Heart right ventricle (tissue), 16 donors: ENCODE measurements at regions not wholly inside any gene's neighbourhood (a gene's known extent, or its start where the extent isn't known, plus 50 kb on each side); places are given as distances from the start of the nearest gene placed in this dataset.

Experiments used
- ATAC-seq, 8 donors: fragments of 200-7000 bp; cut with Tn5 transposase; one replicate each; pipeline ENCODE4 v1.9.1; 2020; ENCODE audit warnings: mild to moderate bottlenecking in 8 of 8, moderate library complexity in 8 of 8, moderate number of reproducible peaks in 1 of 8
- DNase-seq, 2 donors: peaks; one replicate each; pipeline ENCODE4 v3.0.0-alpha.2; 2020
- H3K27ac ChIP-seq, 10 donors: fragments of 200-600 bp; sonication (generic) in 2 of 10; one replicate each; pipeline versions ENCODE4 v1.5.0 to v1.8.0; 2020 to 2022; ENCODE audit warnings: mild to moderate bottlenecking in 3 of 10
- H3K27me3 ChIP-seq, 7 donors: fragments of 200-600 bp; one replicate each; pipeline ENCODE4 v1.8.0; 2021 to 2022; ENCODE audit warnings: mild to moderate bottlenecking in 2 of 7
- H3K36me3 ChIP-seq, 9 donors: fragments of 200-600 bp; sonication (generic) in 1 of 9; one replicate each; pipeline versions ENCODE4 v1.5.0 to v1.8.0; 2020 to 2022; ENCODE audit warnings: mild to moderate bottlenecking in 2 of 9
- H3K4me1 ChIP-seq, 9 donors: fragments of 200-600 bp; sonication (generic) in 1 of 9; one replicate each; pipeline versions ENCODE4 v1.5.0 to v1.8.0; 2020 to 2022; ENCODE audit warnings: mild to moderate bottlenecking in 4 of 9
- H3K4me3 ChIP-seq, 10 donors: fragments of 200-600 bp; sonication (generic) in 2 of 10; one replicate each; pipeline versions ENCODE4 v1.5.0 to v1.8.0; 2020 to 2022; ENCODE audit warnings: mild to moderate bottlenecking in 7 of 10, moderate library complexity in 2 of 10
- H3K9me3 ChIP-seq, 11 donors: fragments of 200-600 bp in 10 of 11; sonication (generic) in 2 of 11; one replicate each; pipeline versions ENCODE4 v1.5.0 to v1.8.0; 2013 to 2022; ENCODE audit warnings: mild to moderate bottlenecking in 2 of 11, control low read depth in 1 of 11, moderate library complexity in 1 of 11
- WGBS, 2 donors: extraction: QIAGEN DNeasy Blood & Tissue Kit; methylation state at CpG; one replicate each; pipeline ENCODE4 v1.1.7; 2013; ENCODE audit warnings: inconsistent platforms in 1 of 2; 5-methylcytosine and 5-hydroxymethylcytosine counted together
- intact Hi-C, 10 donors: fragments of 100-400 bp; cut with DNase I; formaldehyde crosslinking; loops; one replicate each; pipeline versions ENCODE4 v1.11.1 to v1.14.2; 2022
- TF ChIP-seq, protein P1 (sequence below), 9 donors: fragments of 200-600 bp; sonication (generic) in 2 of 9; IDR thresholded peaks; one replicate each; pipeline versions ENCODE4 v1.5.0 to v1.8.0; 2021 to 2022; ENCODE audit warnings: antibody characterized with exemption in 9 of 9, mild to moderate bottlenecking in 5 of 9, moderate library complexity in 1 of 9
- donor health status: Arrhythmogenic right ventricular cardiomyopathy.
- donor health status: ischemic (EF 13 %, LVEDD 7.1; RV severe dilation, severe dysfunction).
- donor health status: healthy with polysubstance abuse.
- donor health status: DM: no; HTN: yes; CAD: no.
- donor health status: DM: no; HTN: no; CAD: no.
- donor health status: ischemic (EF 25% LVEDD 6.9; RV normal size, moderate dysfunction).
- donor health status: ischemic (EF 25% LVEDD 5.7; RV mildly dilated, moderate dysfunction).
- donor health status: healthy.
- donor health status: DM: yes; HTN: yes; CAD: no.
- donor health status: Ischemic cardiomyopathy.
- donor health status: ischemic (EF 35%, LVEDD 5.7; RV mildly dilated, moderate dysfunction).
- donor health status: nonischemic (EF 11% LVEDD 7.7; RV severe dilation, severe dysfunction).
- donor health status: DM: yes; HTN: yes; CAD: no.
- donor health status: PGD.
- donor health status: ischemic (EF 29% LVEDD 5.4; RV normal size, mild dysfunction).
- donor health status: nonischemic (EF 23%, LVEDD 6.1; RV moderate dilation, normal function).

DNA sequence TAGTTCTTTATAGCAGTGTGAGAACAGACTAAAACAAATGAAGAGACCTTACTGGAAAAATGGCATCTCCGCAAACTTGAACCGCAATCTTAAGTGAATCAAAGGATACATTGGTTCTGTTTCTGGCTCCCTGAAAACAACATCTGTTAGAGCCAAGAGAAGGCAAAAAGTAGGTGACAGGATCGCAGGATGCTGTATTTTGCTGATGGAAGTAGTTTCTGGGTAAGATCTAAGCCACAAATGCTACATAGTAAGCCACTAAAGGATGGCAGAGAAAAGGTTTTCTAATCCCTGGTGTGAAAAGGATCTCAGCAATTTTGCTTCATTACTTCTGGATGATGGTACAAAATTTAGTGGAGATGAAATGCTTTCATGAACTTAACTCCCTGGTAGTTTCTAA lies 63.3 kb upstream of the HTR4 start:
- peaks cover 0 to 10% (median 0%) of the 10 kb centered on the region in 9 donors for H3K4me1 ChIP-seq
- no peaks in the 10 kb centered on the region for H3K36me3 ChIP-seq
- H3K4me3 ChIP-seq = no peak overlapping the region
- no peaks in the 10 kb centered on the region for H3K9me3 ChIP-seq
- no peak overlapping the region for H3K27ac ChIP-seq
- peaks cover 0 to under 1% (median 0%) of the 10 kb centered on the region in 7 donors for H3K27me3 ChIP-seq
- WGBS, 2 donors = 93 to 96% methylated on average over 3 of the region's 3 CpGs
- TF ChIP-seq, protein P1, sequence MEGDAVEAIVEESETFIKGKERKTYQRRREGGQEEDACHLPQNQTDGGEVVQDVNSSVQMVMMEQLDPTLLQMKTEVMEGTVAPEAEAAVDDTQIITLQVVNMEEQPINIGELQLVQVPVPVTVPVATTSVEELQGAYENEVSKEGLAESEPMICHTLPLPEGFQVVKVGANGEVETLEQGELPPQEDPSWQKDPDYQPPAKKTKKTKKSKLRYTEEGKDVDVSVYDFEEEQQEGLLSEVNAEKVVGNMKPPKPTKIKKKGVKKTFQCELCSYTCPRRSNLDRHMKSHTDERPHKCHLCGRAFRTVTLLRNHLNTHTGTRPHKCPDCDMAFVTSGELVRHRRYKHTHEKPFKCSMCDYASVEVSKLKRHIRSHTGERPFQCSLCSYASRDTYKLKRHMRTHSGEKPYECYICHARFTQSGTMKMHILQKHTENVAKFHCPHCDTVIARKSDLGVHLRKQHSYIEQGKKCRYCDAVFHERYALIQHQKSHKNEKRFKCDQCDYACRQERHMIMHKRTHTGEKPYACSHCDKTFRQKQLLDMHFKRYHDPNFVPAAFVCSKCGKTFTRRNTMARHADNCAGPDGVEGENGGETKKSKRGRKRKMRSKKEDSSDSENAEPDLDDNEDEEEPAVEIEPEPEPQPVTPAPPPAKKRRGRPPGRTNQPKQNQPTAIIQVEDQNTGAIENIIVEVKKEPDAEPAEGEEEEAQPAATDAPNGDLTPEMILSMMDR (IDR thresholded peaks at IDR 0.05) = no peak
- intact Hi-C loops = no loop called here
- no peak for DNase-seq
- no peak for ATAC-seq

DNA sequence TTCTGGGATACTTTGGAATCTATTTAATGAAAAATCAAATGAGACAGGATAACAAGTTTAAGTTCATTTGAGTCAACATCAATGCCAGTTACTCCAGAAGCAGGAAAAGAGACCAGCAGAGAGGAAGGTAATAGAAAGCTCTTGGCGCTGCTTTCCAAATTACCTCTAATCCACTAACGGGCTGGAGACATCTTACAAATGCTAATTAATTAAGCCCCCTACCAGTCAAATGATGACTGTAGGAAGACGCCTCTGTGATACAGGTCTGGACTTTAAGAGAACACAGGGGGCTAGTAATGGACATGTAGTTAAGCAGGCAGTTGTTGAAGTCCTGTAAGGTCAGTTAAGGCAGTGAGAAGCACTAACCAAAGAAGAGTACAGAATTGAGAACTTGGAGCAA lies 65.3 kb upstream of the HTR4 start:
- Histone ChIP-seq H3K4me1 (peaks cover 0 to 10% (median 0%) of the 10 kb centered on the region in 9 donors), H3K27ac (no peak overlapping the region), H3K9me3 (no peaks in the 10 kb centered on the region), H3K4me3 (no peak overlapping the region), H3K27me3 (peaks cover 0 to 4% (median 0%) of the 10 kb centered on the region in 7 donors), H3K36me3 (no peaks in the 10 kb centered on the region)
- ATAC-seq = no peak
- DNase-seq = no peak
- TF ChIP-seq, protein P1 (IDR thresholded peaks at IDR 0.05) = no peak
- WGBS, 2 donors = 73 to 76% methylated on average over 3 of the region's 3 CpGs
- intact Hi-C loops = loop anchor here in 6 of 10 donors (10.0 kb wide), 6 partner anchors 145 to 775 kb away; no protein-coding TSS in a partner anchor

DNA sequence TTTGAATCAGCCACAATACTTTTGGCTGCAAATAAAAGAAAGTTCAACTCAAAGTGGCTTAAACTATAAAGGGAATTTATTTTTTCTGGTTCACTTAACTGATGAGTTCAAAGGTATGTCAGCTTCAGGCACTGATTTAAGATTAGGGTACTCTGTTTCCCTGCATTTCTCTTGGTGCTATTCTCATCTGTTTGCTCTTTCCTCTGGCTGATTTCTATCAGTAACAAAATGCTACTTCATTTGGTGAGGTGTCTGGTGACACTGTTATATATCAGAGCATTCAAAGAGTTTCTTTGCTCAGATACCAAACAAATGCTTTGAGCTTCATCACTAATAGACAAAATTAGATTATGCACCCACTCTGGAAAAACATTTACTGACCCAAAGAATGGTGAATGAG lies 65.9 kb upstream of the HTR4 start:
- Histone ChIP-seq H3K27ac (no peak overlapping the region), H3K9me3 (no peaks in the 10 kb centered on the region), H3K4me3 (no peak overlapping the region), H3K27me3 (peaks cover 0 to 4% (median 0%) of the 10 kb centered on the region in 7 donors), H3K4me1 (peaks cover 0 to 10% (median 0%) of the 10 kb centered on the region in 9 donors), H3K36me3 (no peaks in the 10 kb centered on the region)
- TF ChIP-seq, protein P1 (IDR thresholded peaks at IDR 0.05) = no peak
- ATAC-seq (no peak), DNase-seq (no peak)
- intact Hi-C loops = loop anchor here in 6 of 10 donors (10.0 kb wide), 6 partner anchors 145 to 775 kb away; no protein-coding TSS in a partner anchor

GRCh38 chr5:148723143-148723542 lies 68.8 kb upstream of the HTR4 start:
- H3K4me3 ChIP-seq = no peak overlapping the region
- TF ChIP-seq, protein P1 (IDR thresholded peaks at IDR 0.05) = no peak
- H3K4me1 ChIP-seq = peaks cover 0 to 10% (median 0%) of the 10 kb centered on the region in 9 donors
- no peaks in the 10 kb centered on the region for H3K36me3 ChIP-seq
- intact Hi-C loops = loop anchor here in 6 of 10 donors (10.0 kb wide), 6 partner anchors 148 to 778 kb away; no protein-coding TSS in a partner anchor
- ATAC-seq = no peak
- H3K27me3 ChIP-seq = peaks cover 0 to 4% (median 0%) of the 10 kb centered on the region in 7 donors
- H3K27ac ChIP-seq = no peak overlapping the region
- DNase-seq = no peak
- H3K9me3 ChIP-seq = no peaks in the 10 kb centered on the region
